Progenitor cell of endocrine pancreas (in vitro differentiated cells): ENCODE measurements at regions not wholly inside any gene's neighbourhood (a gene's known extent, or its start where the extent isn't known, plus 50 kb on each side); places are given as distances from the start of the nearest gene placed in this dataset.

Experiments
- DNase-seq: peaks from one replicate; pipeline ENCODE4 v3.0.0; 2021; ENCODE audit warnings: low spot score; ENCODE audit not compliant: unreplicated experiment
- H3K27ac Mint-ChIP-seq: 2 replicates; pipeline ENCODE4 v1.8.0; 2021; ENCODE audit warnings: mild to moderate bottlenecking, moderate library complexity, mixed read lengths
- H3K27me3 Mint-ChIP-seq: 2 replicates; pipeline ENCODE4 v1.8.0; 2021; ENCODE audit warnings: mixed read lengths
- H3K36me3 Mint-ChIP-seq: 2 replicates; pipeline ENCODE4 v1.8.0; 2022; ENCODE audit warnings: mixed read lengths; ENCODE audit not compliant: insufficient read depth
- H3K4me1 Mint-ChIP-seq: 2 replicates; pipeline ENCODE4 v1.8.0; 2021; ENCODE audit warnings: low read depth, mixed read lengths
- H3K4me3 Mint-ChIP-seq: 2 replicates; pipeline ENCODE4 v1.8.0; 2021; ENCODE audit warnings: low read depth, mild to moderate bottlenecking, moderate library complexity, mixed read lengths
- H3K9me3 Mint-ChIP-seq: 2 replicates; pipeline ENCODE4 v1.8.0; 2021; ENCODE audit warnings: low read depth, mixed read lengths
- TF ChIP-seq, protein P1 (sequence below): fragments of 200-600 bp; sonication (generic); IDR thresholded peaks from one replicate; pipeline ENCODE4 v1.5.0; 2021; ENCODE audit warnings: antibody characterized with exemption, mild to moderate bottlenecking; ENCODE audit not compliant: unreplicated experiment

DNA sequence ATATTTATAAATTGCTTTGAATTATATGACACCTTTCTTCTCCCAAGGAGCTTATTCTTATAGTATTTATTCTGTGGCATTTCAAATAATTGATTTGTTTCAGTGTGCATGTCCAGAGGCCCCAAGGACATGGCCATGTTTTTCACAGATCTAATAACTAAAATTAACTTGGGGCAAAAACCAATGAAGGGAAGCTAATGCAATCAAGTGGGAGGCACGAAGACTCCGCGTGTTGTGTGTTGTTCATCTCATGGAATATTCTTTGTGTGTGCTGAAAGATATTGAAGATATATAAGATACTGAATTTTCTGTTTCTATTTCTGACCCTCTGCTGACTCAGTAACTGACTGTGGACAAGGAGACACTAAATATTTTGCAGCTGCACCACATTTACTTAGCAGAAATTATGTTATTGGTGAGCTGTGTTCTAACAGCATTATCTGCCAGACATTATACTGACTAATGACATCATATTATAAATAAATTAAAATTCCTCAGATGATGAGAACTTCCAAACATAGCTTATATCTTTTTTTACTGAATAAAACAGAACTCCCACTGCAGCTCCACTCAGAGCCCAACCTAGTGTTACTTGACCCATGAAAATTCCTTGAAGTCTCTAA is 519.3 kb upstream of the CXADR start:
- Mint-ChIP-seq H3K4me1 (peaks cover 15% of the 10 kb centered on the region), H3K36me3 (no peaks in the 10 kb centered on the region), H3K4me3 (no peak overlapping the region), H3K27me3 (no peaks in the 10 kb centered on the region), H3K27ac (no peak overlapping the region), H3K9me3 (peaks cover 5% of the 10 kb centered on the region)
- no peak for DNase-seq
- TF ChIP-seq, protein P1, sequence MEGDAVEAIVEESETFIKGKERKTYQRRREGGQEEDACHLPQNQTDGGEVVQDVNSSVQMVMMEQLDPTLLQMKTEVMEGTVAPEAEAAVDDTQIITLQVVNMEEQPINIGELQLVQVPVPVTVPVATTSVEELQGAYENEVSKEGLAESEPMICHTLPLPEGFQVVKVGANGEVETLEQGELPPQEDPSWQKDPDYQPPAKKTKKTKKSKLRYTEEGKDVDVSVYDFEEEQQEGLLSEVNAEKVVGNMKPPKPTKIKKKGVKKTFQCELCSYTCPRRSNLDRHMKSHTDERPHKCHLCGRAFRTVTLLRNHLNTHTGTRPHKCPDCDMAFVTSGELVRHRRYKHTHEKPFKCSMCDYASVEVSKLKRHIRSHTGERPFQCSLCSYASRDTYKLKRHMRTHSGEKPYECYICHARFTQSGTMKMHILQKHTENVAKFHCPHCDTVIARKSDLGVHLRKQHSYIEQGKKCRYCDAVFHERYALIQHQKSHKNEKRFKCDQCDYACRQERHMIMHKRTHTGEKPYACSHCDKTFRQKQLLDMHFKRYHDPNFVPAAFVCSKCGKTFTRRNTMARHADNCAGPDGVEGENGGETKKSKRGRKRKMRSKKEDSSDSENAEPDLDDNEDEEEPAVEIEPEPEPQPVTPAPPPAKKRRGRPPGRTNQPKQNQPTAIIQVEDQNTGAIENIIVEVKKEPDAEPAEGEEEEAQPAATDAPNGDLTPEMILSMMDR = no peak

DNA sequence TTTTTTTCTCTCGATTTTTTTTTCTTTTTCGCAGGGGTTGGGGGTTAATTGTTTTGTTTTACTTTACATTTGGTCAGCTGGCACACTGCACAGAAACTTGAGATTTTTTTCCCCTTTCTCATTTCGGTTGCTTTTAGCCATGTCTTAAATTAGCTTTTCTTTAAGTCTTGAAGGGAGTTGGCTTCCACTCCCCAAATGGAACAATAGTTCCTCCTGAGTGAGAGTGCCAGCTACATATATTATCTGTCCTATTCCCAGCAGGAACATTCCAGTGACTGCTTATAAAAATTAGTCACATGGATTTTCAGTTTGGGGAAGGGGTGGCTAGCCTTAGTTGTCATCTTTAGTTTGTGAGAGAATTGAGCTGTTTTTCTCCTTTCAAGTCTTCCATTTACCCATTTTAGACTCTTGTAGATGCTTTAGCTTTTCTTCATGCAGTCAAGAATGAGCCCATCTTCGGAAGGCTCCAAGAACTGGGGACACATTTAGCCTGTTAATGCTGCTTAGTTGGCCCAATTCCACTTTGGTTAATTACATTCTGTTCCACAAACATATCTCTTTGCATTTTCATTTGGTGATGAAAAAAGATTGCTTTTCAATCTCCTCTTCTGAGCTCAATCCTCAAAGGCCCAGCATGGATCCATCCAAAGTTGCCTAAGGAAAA is 510.1 kb upstream of the CXADR start:
- no peak for DNase-seq
- H3K27ac Mint-ChIP-seq = no peak overlapping the region
- H3K4me1 Mint-ChIP-seq = peaks cover 2% of the 10 kb centered on the region
- no peaks in the 10 kb centered on the region for H3K36me3 Mint-ChIP-seq
- TF ChIP-seq, protein P1 = no peak
- no peak overlapping the region for H3K4me3 Mint-ChIP-seq
- H3K27me3 Mint-ChIP-seq = no peaks in the 10 kb centered on the region
- H3K9me3 Mint-ChIP-seq = peaks cover 6% of the 10 kb centered on the region

DNA sequence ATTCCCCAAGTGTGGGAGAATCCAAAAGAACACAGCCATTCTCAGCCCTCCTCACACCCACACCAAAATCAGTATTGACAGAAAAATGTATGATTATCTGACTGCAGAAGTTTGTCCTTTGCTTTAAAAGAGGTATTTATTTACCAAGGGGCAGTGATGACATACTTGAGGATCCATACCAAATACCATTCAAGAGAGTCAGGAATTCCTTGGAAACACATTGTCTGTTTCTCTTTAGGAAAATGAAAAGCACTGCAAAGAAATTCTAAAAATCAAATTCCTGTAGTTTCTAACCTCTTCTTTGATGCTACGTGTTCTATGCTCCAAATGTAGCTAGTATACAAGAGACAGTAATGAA is 509.6 kb upstream of the CXADR start:
- Mint-ChIP-seq H3K27ac (no peak overlapping the region), H3K4me1 (peaks cover 2% of the 10 kb centered on the region), H3K9me3 (peaks cover 6% of the 10 kb centered on the region), H3K36me3 (no peaks in the 10 kb centered on the region), H3K4me3 (no peak overlapping the region), H3K27me3 (no peaks in the 10 kb centered on the region)
- DNase-seq = no peak
- TF ChIP-seq, protein P1 = no peak

DNA sequence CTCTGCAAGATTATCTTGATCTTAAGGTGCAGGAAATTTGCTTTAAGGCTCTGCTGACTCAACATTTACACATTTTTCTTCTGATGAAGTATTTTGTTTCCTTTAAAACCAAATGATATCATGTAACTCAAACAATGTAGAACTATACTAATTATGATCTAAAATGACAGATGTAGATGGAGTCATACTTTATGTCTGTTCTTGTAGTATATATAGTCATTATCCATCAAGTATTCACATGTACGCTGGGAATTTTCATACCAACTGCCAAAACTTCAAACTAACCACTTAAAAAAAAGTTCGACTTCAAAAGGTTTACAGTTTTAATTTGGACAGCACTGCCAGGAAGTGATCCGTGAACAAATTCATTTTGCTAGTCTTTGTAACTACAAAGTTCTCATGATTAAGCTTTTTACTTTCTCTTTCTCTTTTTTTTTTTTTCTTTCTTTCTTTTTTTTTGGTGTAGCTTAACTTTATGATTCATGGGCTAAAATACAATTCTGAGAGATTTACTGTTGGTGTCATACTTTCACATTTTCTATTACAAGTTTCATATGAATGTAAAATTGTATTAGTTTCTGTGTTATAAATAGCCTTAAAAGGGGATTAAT is 509.0 kb upstream of the CXADR start:
- Mint-ChIP-seq H3K27ac (no peak overlapping the region), H3K9me3 (peaks cover 5% of the 10 kb centered on the region), H3K4me1 (peaks cover 2% of the 10 kb centered on the region), H3K36me3 (no peaks in the 10 kb centered on the region), H3K27me3 (no peaks in the 10 kb centered on the region), H3K4me3 (no peak overlapping the region)
- no peak for DNase-seq
- TF ChIP-seq, protein P1 = no peak

DNA sequence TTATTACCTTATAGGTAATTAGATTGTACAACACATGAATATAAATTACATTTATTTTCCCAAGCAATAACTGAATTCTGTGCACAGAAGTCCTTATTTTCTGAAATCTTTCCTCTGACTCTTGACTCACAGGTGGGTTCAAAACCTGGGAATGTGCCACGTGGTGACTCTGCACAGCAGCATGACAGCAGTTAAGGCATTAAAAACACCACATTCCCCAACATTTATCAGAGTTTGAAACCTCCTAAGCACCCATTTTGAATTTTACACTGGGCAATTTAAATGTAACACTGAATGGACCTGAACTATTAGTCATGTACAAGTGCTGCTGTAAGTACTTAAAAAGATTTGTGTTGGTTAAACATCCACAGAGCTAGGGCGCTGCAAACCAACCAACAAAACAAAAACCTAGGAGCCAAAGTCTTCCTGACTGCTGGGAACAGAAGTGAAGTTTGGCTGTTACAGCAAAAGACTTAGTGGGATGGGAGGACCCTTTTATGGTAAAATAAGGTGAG is 480.6 kb upstream of the CXADR start:
- DNase-seq = no peak
- Mint-ChIP-seq H3K27ac (no peak overlapping the region), H3K9me3 (peaks cover 15% of the 10 kb centered on the region), H3K4me3 (no peak overlapping the region), H3K4me1 (peaks cover 27% of the 10 kb centered on the region), H3K36me3 (peaks cover 2% of the 10 kb centered on the region), H3K27me3 (no peaks in the 10 kb centered on the region)
- TF ChIP-seq, protein P1 = no peak
